HG03354 (cell line): ENCODE measurements at regions not wholly inside any gene's neighbourhood (a gene's known extent, or its start where the extent isn't known, plus 50 kb on each side); places are given as distances from the start of the nearest gene placed in this dataset.
A peak's percentile ranks its signal among the peaks of the same experiment; 100 is the strongest.
"Not testable (repeated sequence)": the region's sequence is repeated elsewhere in the genome, so short reads cannot be mapped to it uniquely, and the experiment has no call there.

ENCODE experiments used
- ATAC-seq: cut with Tn5 transposase; IDR thresholded peaks from one replicate; pipeline ENCODE4 v1.9.1; 2021; ENCODE audit warnings: mild to moderate bottlenecking; ENCODE audit not compliant: unreplicated experiment, poor library complexity, severe bottlenecking

- no peak for ATAC-seq
Measured at GRCh38 chr11:29641201-29641600, 375.6 kb downstream of the KCNA4 start.

- no peak for ATAC-seq
Measured at GRCh38 chr11:29634744-29635143, 382.1 kb downstream of the KCNA4 start.

GRCh38 chr11:29634244-29634643, 382.6 kb downstream of the KCNA4 start:
- no peak for ATAC-seq

GRCh38 chr11:29629286-29629685, 387.5 kb downstream of the KCNA4 start:
- no peak for ATAC-seq

GRCh38 chr11:29628609-29629008, 388.2 kb downstream of the KCNA4 start:
- no peak for ATAC-seq

GRCh38 chr11:29627541-29627940, 389.3 kb downstream of the KCNA4 start:
- no peak for ATAC-seq

GRCh38 chr11:29623144-29623722, 393.6 kb downstream of the KCNA4 start:
- ATAC-seq, result no peak

GRCh38 chr11:29616611-29617010, 400.2 kb downstream of the KCNA4 start:
- no peak for ATAC-seq

GRCh38 chr11:29612423-29612822, 404.4 kb downstream of the KCNA4 start:
- ATAC-seq, result no peak

- ATAC-seq, result no peak
Measured at GRCh38 chr11:29606330-29607031, 410.3 kb downstream of the KCNA4 start.

GRCh38 chr11:29600151-29600575, 416.7 kb downstream of the KCNA4 start:
- ATAC-seq, result not testable (repeated sequence)

GRCh38 chr11:29584342-29584741, 432.5 kb downstream of the KCNA4 start:
- ATAC-seq, result no peak

- ATAC-seq, result no peak
Measured at GRCh38 chr11:29578806-29579205, 438.0 kb downstream of the KCNA4 start.

GRCh38 chr11:29564486-29564885, 452.3 kb downstream of the KCNA4 start:
- ATAC-seq, result no peak

- no peak for ATAC-seq
Measured at GRCh38 chr11:29562183-29562582, 454.6 kb downstream of the KCNA4 start.

GRCh38 chr11:29553990-29554389, 462.8 kb downstream of the KCNA4 start:
- ATAC-seq, result no peak

- no peak for ATAC-seq
Measured at GRCh38 chr11:29538339-29539036, 478.3 kb downstream of the KCNA4 start.

GRCh38 chr11:29534836-29535235, 482.0 kb downstream of the KCNA4 start:
- no peak for ATAC-seq

- no peak for ATAC-seq
Measured at GRCh38 chr11:29530961-29531360, 485.9 kb downstream of the KCNA4 start.

- ATAC-seq, result peak; percentile 72
Measured at GRCh38 chr11:29527391-29527936, 489.4 kb downstream of the KCNA4 start.
